ENCODE measurements at regions not wholly inside any gene's neighbourhood (a gene's known extent, or its start where the extent isn't known, plus 50 kb on each side); places are given as distances from the start of the nearest gene placed in this dataset.

DNA sequence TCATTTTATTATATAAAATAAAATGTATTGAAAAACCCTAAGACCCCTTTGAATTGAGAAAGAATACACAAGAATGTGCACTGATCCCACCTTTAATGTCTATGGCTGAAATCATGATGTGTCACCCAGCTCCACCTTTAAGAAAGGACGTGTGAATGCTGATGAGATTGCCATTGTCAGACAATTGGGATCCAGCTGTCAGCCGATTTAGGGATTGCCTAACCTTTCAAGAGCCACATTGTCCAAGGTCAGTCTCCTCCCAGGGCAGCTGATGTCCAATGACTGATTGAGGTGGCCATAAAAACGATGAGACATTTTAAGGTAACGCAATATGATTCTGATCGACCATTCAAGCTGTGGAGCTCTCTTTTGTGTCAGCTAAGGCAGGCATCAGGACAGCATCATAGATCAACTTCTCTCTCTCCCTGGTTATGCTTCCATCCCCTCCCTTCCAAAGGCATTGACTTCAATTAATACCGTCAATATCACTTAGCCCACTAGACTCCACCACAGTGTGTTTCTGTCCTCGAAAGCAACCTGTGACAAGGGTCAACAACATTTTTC lies 1676.4 kb downstream of the PCDH7 start:
- WGBS, result 73% methylated on average over 7 of the region's 7 CpGs
- intact Hi-C loops (cut with DNase I), result no loop called here
- DNase-seq (ENCODE audit: extremely low spot score), result no peak

GRCh38 chr4:32400870-32401269 lies 1680.7 kb downstream of the PCDH7 start:
- Histone ChIP-seq H3K36me3 (no peaks in the 10 kb centered on the region), H3K27me3 (no peaks in the 10 kb centered on the region), H3K4me3 (no peak overlapping the region), H3K4me1 (no peaks in the 10 kb centered on the region), H3K27ac (replicated peaks in 1 of 4) (no peak overlapping the region), H3K9me3 (no peaks in the 10 kb centered on the region)
- intact Hi-C loops (cut with DNase I), result no loop called here
- 97% methylated on average over 1 of the region's 1 CpG for WGBS
- no peak for TF ChIP-seq POLR2A (IDR thresholded peaks at IDR 0.05; ENCODE audit: low read depth)
- TF ChIP-seq POLR2AphosphoS5 (IDR thresholded peaks at IDR 0.05), result no peak
- TF ChIP-seq, protein P1, sequence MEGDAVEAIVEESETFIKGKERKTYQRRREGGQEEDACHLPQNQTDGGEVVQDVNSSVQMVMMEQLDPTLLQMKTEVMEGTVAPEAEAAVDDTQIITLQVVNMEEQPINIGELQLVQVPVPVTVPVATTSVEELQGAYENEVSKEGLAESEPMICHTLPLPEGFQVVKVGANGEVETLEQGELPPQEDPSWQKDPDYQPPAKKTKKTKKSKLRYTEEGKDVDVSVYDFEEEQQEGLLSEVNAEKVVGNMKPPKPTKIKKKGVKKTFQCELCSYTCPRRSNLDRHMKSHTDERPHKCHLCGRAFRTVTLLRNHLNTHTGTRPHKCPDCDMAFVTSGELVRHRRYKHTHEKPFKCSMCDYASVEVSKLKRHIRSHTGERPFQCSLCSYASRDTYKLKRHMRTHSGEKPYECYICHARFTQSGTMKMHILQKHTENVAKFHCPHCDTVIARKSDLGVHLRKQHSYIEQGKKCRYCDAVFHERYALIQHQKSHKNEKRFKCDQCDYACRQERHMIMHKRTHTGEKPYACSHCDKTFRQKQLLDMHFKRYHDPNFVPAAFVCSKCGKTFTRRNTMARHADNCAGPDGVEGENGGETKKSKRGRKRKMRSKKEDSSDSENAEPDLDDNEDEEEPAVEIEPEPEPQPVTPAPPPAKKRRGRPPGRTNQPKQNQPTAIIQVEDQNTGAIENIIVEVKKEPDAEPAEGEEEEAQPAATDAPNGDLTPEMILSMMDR (IDR thresholded peaks at IDR 0.05), result no peak
- no peak for TF ChIP-seq EP300 (IDR thresholded peaks at IDR 0.05)
- no peak for DNase-seq (ENCODE audit: extremely low spot score)

More for the DNA sequence above, 1676.4 kb downstream of the PCDH7 start:
- Histone ChIP-seq H3K27ac (replicated peaks in 1 of 4) (no peak overlapping the region), H3K9me3 (no peaks in the 10 kb centered on the region), H3K4me1 (no peaks in the 10 kb centered on the region), H3K36me3 (no peaks in the 10 kb centered on the region), H3K4me3 (no peak overlapping the region), H3K27me3 (no peaks in the 10 kb centered on the region)
- TF ChIP-seq, protein P1 (IDR thresholded peaks at IDR 0.05), result no peak
- TF ChIP-seq EP300 (IDR thresholded peaks at IDR 0.05) (no peak), POLR2AphosphoS5 (IDR thresholded peaks at IDR 0.05) (no peak), POLR2A (IDR thresholded peaks at IDR 0.05; ENCODE audit: low read depth) (no peak)

- Histone ChIP-seq H3K27me3 (no peaks in the 10 kb centered on the region), H3K4me3 (no peak overlapping the region), H3K4me1 (no peaks in the 10 kb centered on the region), H3K27ac (replicated peaks in 1 of 4) (no peak overlapping the region), H3K9me3 (peaks cover 0 to 3% (median 0%) of the 10 kb centered on the region in 4 donors), H3K36me3 (no peaks in the 10 kb centered on the region)
- DNase-seq (ENCODE audit: extremely low spot score), result no peak
- 82% methylated on average over 3 of the region's 3 CpGs for WGBS
- TF ChIP-seq POLR2AphosphoS5 (IDR thresholded peaks at IDR 0.05), result no peak
- TF ChIP-seq, protein P1 (IDR thresholded peaks at IDR 0.05), result no peak
- TF ChIP-seq POLR2A (IDR thresholded peaks at IDR 0.05; ENCODE audit: low read depth), result no peak
- no peak for TF ChIP-seq EP300 (IDR thresholded peaks at IDR 0.05)
- intact Hi-C loops (cut with DNase I), result no loop called here
Measured at GRCh38 chr4:32417113-32417704, 1697.0 kb downstream of the PCDH7 start.

GRCh38 chr4:32423267-32423666 lies 1703.1 kb downstream of the PCDH7 start:
- Histone ChIP-seq H3K9me3 (peaks cover 0 to 20% (median 9%) of the 10 kb centered on the region in 4 donors), H3K4me3 (no peak overlapping the region), H3K4me1 (no peaks in the 10 kb centered on the region), H3K36me3 (no peaks in the 10 kb centered on the region), H3K27me3 (no peaks in the 10 kb centered on the region), H3K27ac (replicated peaks in 1 of 4) (no peak overlapping the region)
- no peak for DNase-seq (ENCODE audit: extremely low spot score)
- WGBS, result 100% methylated on average over 3 of the region's 3 CpGs
- intact Hi-C loops (cut with DNase I), result no loop called here
- no peak for TF ChIP-seq POLR2A (IDR thresholded peaks at IDR 0.05; ENCODE audit: low read depth)
- TF ChIP-seq POLR2AphosphoS5 (IDR thresholded peaks at IDR 0.05), result no peak
- TF ChIP-seq, protein P1 (IDR thresholded peaks at IDR 0.05), result no peak
- no peak for TF ChIP-seq EP300 (IDR thresholded peaks at IDR 0.05)
